SK-N-MC (cell line): ENCODE measurements at regions not wholly inside any gene's neighbourhood (a gene's known extent, or its start where the extent isn't known, plus 50 kb on each side); places are given as distances from the start of the nearest gene placed in this dataset.

Experiments used
- EZH2 ChIP-seq: fragments of 200-600 bp; sonication (generic); IDR thresholded peaks from one replicate; pipeline ENCODE4 v1.6.1; 2017; ENCODE audit warnings: antibody characterized with exemption
- FOXP2 ChIP-seq: optimal IDR thresholded peaks from 2 replicates; pipeline ENCODE3; 2011; ENCODE audit warnings: mild to moderate bottlenecking, moderate library complexity; ENCODE audit not compliant: insufficient read depth; ENCODE audit errors: extremely low read length, control extremely low read depth
- POLR2AphosphoS5 ChIP-seq: IDR thresholded peaks from 2 replicates; pipeline ENCODE4 v1.6.1; 2012; ENCODE audit warnings: mild to moderate bottlenecking, low read depth, low read length, borderline replicate concordance

- TF ChIP-seq POLR2AphosphoS5 (no peak), EZH2 (no peak), FOXP2 (no peak)
Measured at GRCh38 chr1:65606426-65606825, 186.0 kb downstream of the LEPR start.
